ENCODE measurements at regions not wholly inside any gene's neighbourhood (a gene's known extent, or its start where the extent isn't known, plus 50 kb on each side); places are given as distances from the start of the nearest gene placed in this dataset.

GRCh38 chr12:77401064-77401769 is 335.8 kb upstream of the E2F7 start:
- no peak for TF ChIP-seq EZH2 (IDR thresholded peaks at IDR 0.05; ENCODE audit: borderline replicate concordance, control insufficient read depth, low read depth, low read length)
- no peak for TF ChIP-seq CTCF (IDR thresholded peaks at IDR 0.05 in 2 of 3, conservative IDR thresholded peaks at IDR 0.05 in 1 of 3; ENCODE audit: control insufficient read depth in 2 of 3, extremely low read depth in 1 of 3, insufficient read depth in 1 of 3, low read depth in 3 of 3, low read length in 3 of 3)
- no peak for TF ChIP-seq CBX3 (IDR thresholded peaks at IDR 0.05; ENCODE audit: borderline replicate concordance, low read depth)
- TF ChIP-seq, protein P1, sequence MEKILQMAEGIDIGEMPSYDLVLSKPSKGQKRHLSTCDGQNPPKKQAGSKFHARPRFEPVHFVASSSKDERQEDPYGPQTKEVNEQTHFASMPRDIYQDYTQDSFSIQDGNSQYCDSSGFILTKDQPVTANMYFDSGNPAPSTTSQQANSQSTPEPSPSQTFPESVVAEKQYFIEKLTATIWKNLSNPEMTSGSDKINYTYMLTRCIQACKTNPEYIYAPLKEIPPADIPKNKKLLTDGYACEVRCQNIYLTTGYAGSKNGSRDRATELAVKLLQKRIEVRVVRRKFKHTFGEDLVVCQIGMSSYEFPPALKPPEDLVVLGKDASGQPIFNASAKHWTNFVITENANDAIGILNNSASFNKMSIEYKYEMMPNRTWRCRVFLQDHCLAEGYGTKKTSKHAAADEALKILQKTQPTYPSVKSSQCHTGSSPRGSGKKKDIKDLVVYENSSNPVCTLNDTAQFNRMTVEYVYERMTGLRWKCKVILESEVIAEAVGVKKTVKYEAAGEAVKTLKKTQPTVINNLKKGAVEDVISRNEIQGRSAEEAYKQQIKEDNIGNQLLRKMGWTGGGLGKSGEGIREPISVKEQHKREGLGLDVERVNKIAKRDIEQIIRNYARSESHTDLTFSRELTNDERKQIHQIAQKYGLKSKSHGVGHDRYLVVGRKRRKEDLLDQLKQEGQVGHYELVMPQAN (conservative IDR thresholded peaks at IDR 0.05), result no peak
- TF ChIP-seq PML (IDR thresholded peaks at IDR 0.05; ENCODE audit: low read length), result no peak
- no peak for TF ChIP-seq KAT2A (conservative IDR thresholded peaks at IDR 0.05; ENCODE audit: control insufficient read depth, low read depth, low read length)
- no peak for TF ChIP-seq ZNF687 (IDR thresholded peaks at IDR 0.05)
- TF ChIP-seq, protein P2, sequence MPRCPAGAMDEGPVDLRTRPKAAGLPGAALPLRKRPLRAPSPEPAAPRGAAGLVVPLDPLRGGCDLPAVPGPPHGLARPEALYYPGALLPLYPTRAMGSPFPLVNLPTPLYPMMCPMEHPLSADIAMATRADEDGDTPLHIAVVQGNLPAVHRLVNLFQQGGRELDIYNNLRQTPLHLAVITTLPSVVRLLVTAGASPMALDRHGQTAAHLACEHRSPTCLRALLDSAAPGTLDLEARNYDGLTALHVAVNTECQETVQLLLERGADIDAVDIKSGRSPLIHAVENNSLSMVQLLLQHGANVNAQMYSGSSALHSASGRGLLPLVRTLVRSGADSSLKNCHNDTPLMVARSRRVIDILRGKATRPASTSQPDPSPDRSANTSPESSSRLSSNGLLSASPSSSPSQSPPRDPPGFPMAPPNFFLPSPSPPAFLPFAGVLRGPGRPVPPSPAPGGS (IDR thresholded peaks at IDR 0.05; ENCODE audit: borderline replicate concordance, insufficient read depth, low read depth, low read length, poor library complexity, severe bottlenecking), result no peak
- no peak for TF ChIP-seq TARDBP (IDR thresholded peaks at IDR 0.05; ENCODE audit: borderline replicate concordance)
- TF ChIP-seq ATF3 (IDR thresholded peaks at IDR 0.05; ENCODE audit: borderline replicate concordance, extremely low read depth, low read depth, low read length), result no peak
- TF ChIP-seq NRF1 (conservative IDR thresholded peaks at IDR 0.05; ENCODE audit: low read depth, low read length), result no peak
- no peak for TF ChIP-seq POLR2AphosphoS2 (IDR thresholded peaks at IDR 0.05; ENCODE audit: low read depth, low read length)

All from GM12878 (cell line).